Peyer's patch (tissue), 4 donors: ENCODE measurements at regions not wholly inside any gene's neighbourhood (a gene's known extent, or its start where the extent isn't known, plus 50 kb on each side); places are given as distances from the start of the nearest gene placed in this dataset.

Experiments
- DNase-seq, 3 donors: peaks; one replicate each; pipeline ENCODE4 v3.0.0-alpha.2; 2017 to 2019
- H3K27ac ChIP-seq, 4 donors: fragments of 200-600 bp; sonication (generic); one replicate each; pipeline ENCODE4 v1.5.1; 2016 to 2019
- H3K27me3 ChIP-seq, 2 donors: fragments of 200-600 bp; sonication (generic); one replicate each; pipeline ENCODE4 v1.5.1; 2019
- H3K36me3 ChIP-seq, 3 donors: fragments of 200-600 bp; sonication (generic); one replicate each; pipeline ENCODE4 v1.5.1; 2016 to 2019
- H3K4me1 ChIP-seq, 4 donors: fragments of 200-600 bp; sonication (generic); one replicate each; pipeline ENCODE4 v1.5.1; 2016 to 2019
- H3K4me3 ChIP-seq, 4 donors: fragments of 200-600 bp; sonication (generic); 1 replicate in 3 of 4; 2 replicates in 1 of 4; pipeline ENCODE4 v1.5.1; 2016 to 2019; ENCODE audit warnings: mild to moderate bottlenecking in 1 of 4
- H3K9me3 ChIP-seq, 4 donors: fragments of 200-600 bp; sonication (generic); one replicate each; pipeline ENCODE4 v1.5.1; 2016 to 2019; ENCODE audit warnings: mild to moderate bottlenecking in 1 of 4
- POLR2A ChIP-seq, 2 donors: fragments of 450-650 bp; IDR thresholded peaks; one replicate each; pipeline ENCODE4 v1.5.1; 2017; ENCODE audit warnings: antibody characterized with exemption in 2 of 2, mild to moderate bottlenecking in 2 of 2, moderate library complexity in 2 of 2
- TF ChIP-seq, protein P1 (sequence below), 6 experiments: fragments of 450-650 bp in 4 of 6; fragments of 200-600 bp in 2 of 6; sonication (generic) in 1 of 6; IDR thresholded peaks; one replicate each; pipeline ENCODE4 v1.5.1; 2017 to 2019; ENCODE audit warnings: antibody characterized with exemption in 6 of 6, mild to moderate bottlenecking in 3 of 6, moderate library complexity in 1 of 6

DNA sequence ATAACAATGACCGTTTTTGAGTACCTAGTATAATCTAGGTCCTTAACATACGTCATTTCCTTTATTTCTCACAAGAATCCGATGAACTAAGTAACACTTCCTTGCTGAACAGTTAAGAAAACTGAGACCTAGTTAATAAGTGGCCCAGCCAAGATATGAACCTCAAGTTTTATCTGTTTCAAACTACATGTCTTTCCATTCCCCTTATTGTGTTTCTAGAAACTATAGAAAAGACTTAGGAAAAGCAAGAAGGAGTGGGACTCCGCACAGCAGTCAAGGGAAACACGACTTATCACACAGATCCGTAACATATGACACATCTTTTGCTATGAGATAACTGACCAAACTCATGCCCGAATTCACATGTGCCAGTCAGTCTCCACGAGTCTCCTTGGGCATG is 221.2 kb upstream of the ADAMTS9 start:
- no peak overlapping the region for H3K27ac ChIP-seq
- DNase-seq: no peak
- no peak overlapping the region for H3K4me3 ChIP-seq
- TF ChIP-seq POLR2A (IDR thresholded peaks at IDR 0.05): no peak
- TF ChIP-seq, protein P1, sequence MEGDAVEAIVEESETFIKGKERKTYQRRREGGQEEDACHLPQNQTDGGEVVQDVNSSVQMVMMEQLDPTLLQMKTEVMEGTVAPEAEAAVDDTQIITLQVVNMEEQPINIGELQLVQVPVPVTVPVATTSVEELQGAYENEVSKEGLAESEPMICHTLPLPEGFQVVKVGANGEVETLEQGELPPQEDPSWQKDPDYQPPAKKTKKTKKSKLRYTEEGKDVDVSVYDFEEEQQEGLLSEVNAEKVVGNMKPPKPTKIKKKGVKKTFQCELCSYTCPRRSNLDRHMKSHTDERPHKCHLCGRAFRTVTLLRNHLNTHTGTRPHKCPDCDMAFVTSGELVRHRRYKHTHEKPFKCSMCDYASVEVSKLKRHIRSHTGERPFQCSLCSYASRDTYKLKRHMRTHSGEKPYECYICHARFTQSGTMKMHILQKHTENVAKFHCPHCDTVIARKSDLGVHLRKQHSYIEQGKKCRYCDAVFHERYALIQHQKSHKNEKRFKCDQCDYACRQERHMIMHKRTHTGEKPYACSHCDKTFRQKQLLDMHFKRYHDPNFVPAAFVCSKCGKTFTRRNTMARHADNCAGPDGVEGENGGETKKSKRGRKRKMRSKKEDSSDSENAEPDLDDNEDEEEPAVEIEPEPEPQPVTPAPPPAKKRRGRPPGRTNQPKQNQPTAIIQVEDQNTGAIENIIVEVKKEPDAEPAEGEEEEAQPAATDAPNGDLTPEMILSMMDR (IDR thresholded peaks at IDR 0.05): no peak
- H3K36me3 ChIP-seq: no peaks in the 10 kb centered on the region
- H3K4me1 ChIP-seq: no peaks in the 10 kb centered on the region
- no peaks in the 10 kb centered on the region for H3K27me3 ChIP-seq
- H3K9me3 ChIP-seq: no peaks in the 10 kb centered on the region

GRCh38 chr3:64908251-64908685 is 220.5 kb upstream of the ADAMTS9 start:
- H3K27ac ChIP-seq: no peak overlapping the region
- H3K27me3 ChIP-seq: no peaks in the 10 kb centered on the region
- no peak for DNase-seq
- TF ChIP-seq, protein P1 (IDR thresholded peaks at IDR 0.05): no peak
- no peak for TF ChIP-seq POLR2A (IDR thresholded peaks at IDR 0.05)
- no peak overlapping the region for H3K4me3 ChIP-seq
- no peaks in the 10 kb centered on the region for H3K4me1 ChIP-seq
- H3K9me3 ChIP-seq: no peaks in the 10 kb centered on the region
- no peaks in the 10 kb centered on the region for H3K36me3 ChIP-seq

GRCh38 chr3:64905906-64906410 is 218.2 kb upstream of the ADAMTS9 start:
- Histone ChIP-seq H3K4me3 (no peak overlapping the region), H3K4me1 (no peaks in the 10 kb centered on the region), H3K27me3 (no peaks in the 10 kb centered on the region), H3K9me3 (no peaks in the 10 kb centered on the region), H3K27ac (no peak overlapping the region), H3K36me3 (no peaks in the 10 kb centered on the region)
- no peak for DNase-seq
- no peak for TF ChIP-seq POLR2A (IDR thresholded peaks at IDR 0.05)
- TF ChIP-seq, protein P1 (IDR thresholded peaks at IDR 0.05): no peak

- no peak for DNase-seq
- H3K4me3 ChIP-seq: no peak overlapping the region
- no peak overlapping the region for H3K27ac ChIP-seq
- H3K4me1 ChIP-seq: no peaks in the 10 kb centered on the region
- no peaks in the 10 kb centered on the region for H3K9me3 ChIP-seq
- H3K27me3 ChIP-seq: no peaks in the 10 kb centered on the region
- no peaks in the 10 kb centered on the region for H3K36me3 ChIP-seq
- no peak for TF ChIP-seq POLR2A (IDR thresholded peaks at IDR 0.05)
- TF ChIP-seq, protein P1 (IDR thresholded peaks at IDR 0.05): no peak
These were observed 215.2 kb upstream of the ADAMTS9 start for GRCh38 chr3:64903006-64903405.

DNA sequence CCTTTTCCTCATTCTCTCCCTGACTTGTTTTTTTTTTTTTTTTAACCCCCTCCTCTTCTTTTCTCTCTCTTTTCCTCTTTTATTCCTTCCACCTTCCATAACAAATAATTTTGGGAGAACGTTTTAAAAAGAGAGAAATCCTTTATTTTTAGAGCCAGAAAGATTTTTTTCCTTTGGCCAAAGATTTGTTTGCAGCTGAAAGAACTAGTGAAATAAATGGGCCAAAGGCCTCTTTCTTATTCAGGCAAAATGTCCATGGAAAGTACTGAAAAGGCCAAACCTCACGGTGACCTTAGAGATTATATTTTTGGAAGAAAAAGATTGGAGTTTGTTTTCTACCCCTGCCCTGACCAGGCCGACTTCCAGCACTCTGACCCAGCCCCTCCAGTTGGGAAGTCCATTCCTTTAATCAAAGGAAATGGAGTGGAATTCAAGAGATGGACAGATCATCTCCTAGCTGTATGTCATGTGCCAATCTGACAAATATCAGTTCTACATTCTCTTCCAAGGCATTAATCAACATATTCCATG is 214.3 kb upstream of the ADAMTS9 start:
- H3K4me1 ChIP-seq: no peaks in the 10 kb centered on the region
- no peaks in the 10 kb centered on the region for H3K27me3 ChIP-seq
- H3K27ac ChIP-seq: no peak overlapping the region
- TF ChIP-seq POLR2A (IDR thresholded peaks at IDR 0.05): no peak
- TF ChIP-seq, protein P1 (IDR thresholded peaks at IDR 0.05): no peak
- no peak overlapping the region for H3K4me3 ChIP-seq
- no peak for DNase-seq
- H3K36me3 ChIP-seq: no peaks in the 10 kb centered on the region
- no peaks in the 10 kb centered on the region for H3K9me3 ChIP-seq

- Histone ChIP-seq H3K36me3 (no peaks in the 10 kb centered on the region), H3K27me3 (no peaks in the 10 kb centered on the region), H3K9me3 (no peaks in the 10 kb centered on the region), H3K4me3 (no peak overlapping the region), H3K27ac (no peak overlapping the region), H3K4me1 (no peaks in the 10 kb centered on the region)
- TF ChIP-seq, protein P1 (IDR thresholded peaks at IDR 0.05): no peak
- TF ChIP-seq POLR2A (IDR thresholded peaks at IDR 0.05): no peak
- no peak for DNase-seq
These were observed 213.7 kb upstream of the ADAMTS9 start for GRCh38 chr3:64901522-64901885.
